K562 (cell line): ENCODE measurements at regions not wholly inside any gene's neighbourhood (a gene's known extent, or its start where the extent isn't known, plus 50 kb on each side); places are given as distances from the start of the nearest gene placed in this dataset.

Source experiments
- ATAC-seq: fragments of 200-7000 bp; cut with Tn5 transposase; 3 replicates; pipeline ENCODE4 v1.9.1; 2020; ENCODE audit warnings: moderate library complexity
- BruUV-seq: library from RNA; stranded (reverse); fragments of 400-500 nt; replicated peaks from 2 replicates; lab custom pipeline; 2021; lab: Mats Ljungman, UMichigan
- CTCF ChIA-PET: fragments of 300-600 bp; formaldehyde crosslinking; extraction: SDS; loops from one replicate; lab custom pipeline; 2021; ENCODE audit warnings: low intra/inter-chr PET ratio; lab: Yijun Ruan, JAX
- POLR2A ChIA-PET: fragments of 300-600, 350-650 bp; sonication (Branson Sonifier 250); formaldehyde crosslinking; extraction: SDS; loops from one replicate; lab custom pipeline; 2021; ENCODE audit warnings: antibody characterized with exemption, inconsistent platforms; lab: Yijun Ruan, JAX
- DNase-seq, 4 experiments: peaks; one replicate each; pipeline versions ENCODE4 v3.0.0 to v3.0.0-alpha.2; 2011 to 2018; ENCODE audit warnings: low spot score in 3 of 4, mixed read lengths in 3 of 4; ENCODE audit errors: extremely low read depth in 1 of 4
- FAIRE-seq: peaks from 2 replicates; lab custom pipeline; 2011; peaks lifted over from hg19 to GRCh38; lab: Jason Lieb, UNC
- H2AFZ ChIP-seq: 2 replicates; pipeline ENCODE4 v1.6.0; 2011; ENCODE audit warnings: low read depth, low read length, control low read depth, inconsistent platforms
- H3K27ac ChIP-seq: fragments of 200-600 bp; 3 replicates; pipeline ENCODE4 v1.8.0; 2011; ENCODE audit warnings: low read depth, mild to moderate bottlenecking, control low read depth, inconsistent platforms, low read length, moderate library complexity, mixed read lengths; ENCODE audit errors: extremely low read depth
- H3K27me3 ChIP-seq, 2 experiments: fragments of 300-600 bp in 1 of 2; 2 replicates in 1 of 2; 3 replicates in 1 of 2; pipeline versions ENCODE4 v1.6.0 to v1.8.0; 2011; ENCODE audit warnings: inconsistent platforms in 2 of 2, low read length in 2 of 2, mild to moderate bottlenecking in 1 of 2, mixed read lengths in 1 of 2, moderate library complexity in 1 of 2; ENCODE audit not compliant: control insufficient read depth in 2 of 2, insufficient read depth in 2 of 2
- H3K36me3 ChIP-seq: fragments of 300-600 bp; 3 replicates; pipeline ENCODE4 v1.8.0; 2011; ENCODE audit warnings: mild to moderate bottlenecking, low read length, inconsistent platforms; ENCODE audit not compliant: control insufficient read depth, insufficient read depth
- H3K4me1 ChIP-seq, 2 experiments: fragments of 200-600 bp in 1 of 2; replicated peaks in 1 of 2; 2 replicates in 1 of 2; 3 replicates in 1 of 2; pipeline versions ENCODE4 v1.5.1 to v1.8.0; 2011; ENCODE audit warnings: inconsistent platforms in 2 of 2, low read length in 2 of 2, mild to moderate bottlenecking in 1 of 2, mixed read lengths in 1 of 2, moderate library complexity in 1 of 2; ENCODE audit not compliant: control insufficient read depth in 2 of 2, insufficient read depth in 2 of 2
- H3K4me2 ChIP-seq: 2 replicates; pipeline ENCODE4 v1.6.1; 2011; ENCODE audit warnings: low read length, control low read depth, inconsistent platforms, mixed read lengths; ENCODE audit not compliant: insufficient read depth
- H3K4me3 ChIP-seq: fragments of 200-600 bp; sonication (generic), shearing (Covaris generic); 2 replicates; pipeline ENCODE4 v1.5.1; 2016; ENCODE audit warnings: control low read depth, inconsistent platforms
- H3K79me2 ChIP-seq: fragments of 200-600 bp; 3 replicates; pipeline ENCODE4 v1.8.0; 2011; ENCODE audit warnings: low read length, inconsistent platforms; ENCODE audit not compliant: control insufficient read depth, insufficient read depth
- H3K9ac ChIP-seq, 2 experiments: 2 replicates each; pipeline versions ENCODE4 v1.6.0 to v1.6.1; 2011; ENCODE audit warnings: low read depth in 2 of 2, low read length in 2 of 2, control low read depth in 1 of 2, inconsistent platforms in 1 of 2, mild to moderate bottlenecking in 1 of 2, mixed read lengths in 1 of 2; ENCODE audit not compliant: insufficient read depth in 1 of 2
- H3K9me1 ChIP-seq: one replicate; pipeline ENCODE4 v1.6.0; 2011; ENCODE audit warnings: inconsistent platforms, mild to moderate bottlenecking, low read length, moderate library complexity; ENCODE audit not compliant: control insufficient read depth, insufficient read depth
- H3K9me3 ChIP-seq: replicated peaks from 2 replicates; pipeline ENCODE4 v1.5.1; 2011; ENCODE audit warnings: low read depth, low read length, inconsistent platforms; ENCODE audit not compliant: control insufficient read depth, insufficient read depth
- H4K20me1 ChIP-seq: replicated peaks from 2 replicates; pipeline ENCODE4 v1.6.1; 2011; ENCODE audit warnings: low read length, inconsistent platforms, mixed read lengths; ENCODE audit not compliant: control insufficient read depth, insufficient read depth
- EP400 ChIP-seq: fragments of 450-650 bp; IDR thresholded peaks from 2 replicates; pipeline ENCODE4 v1.6.1; 2017; ENCODE audit warnings: antibody characterized with exemption, mild to moderate bottlenecking, moderate library complexity
- EZH2 ChIP-seq: IDR thresholded peaks from 2 replicates; pipeline ENCODE4 v1.6.1; 2012; ENCODE audit warnings: low read depth, mild to moderate bottlenecking, inconsistent platforms, low read length, borderline replicate concordance
- HDAC2 ChIP-seq: fragments of 450-650 bp; IDR thresholded peaks from 2 replicates; pipeline ENCODE4 v1.6.1; 2016; ENCODE audit warnings: mild to moderate bottlenecking
- KAT2B ChIP-seq: IDR thresholded peaks from one replicate; pipeline ENCODE4 v1.6.1; 2012; ENCODE audit warnings: low read depth, mild to moderate bottlenecking, control low read depth, inconsistent platforms, low read length, moderate library complexity
- KLF13 ChIP-seq: fragments of 450-650 bp; IDR thresholded peaks from 2 replicates; pipeline ENCODE4 v1.6.1; 2016; ENCODE audit warnings: missing genetic modification characterization, low read depth, mild to moderate bottlenecking, missing compliant biosample characterization, moderate library complexity, borderline replicate concordance
- LCOR ChIP-seq: sonication (generic); formaldehyde crosslinking; IDR thresholded peaks from 2 replicates; pipeline ENCODE4 v1.8.0; 2022; ENCODE audit warnings: mild to moderate bottlenecking, missing genetic modification reagents
- MAFG ChIP-seq: fragments of 450-650 bp; conservative IDR thresholded peaks from 2 replicates; pipeline ENCODE4 v1.6.1; 2016; ENCODE audit warnings: missing genetic modification characterization, missing compliant biosample characterization
- NBN ChIP-seq: fragments of 450-650 bp; IDR thresholded peaks from 2 replicates; pipeline ENCODE4 v1.6.1; 2016; ENCODE audit warnings: low read depth, mild to moderate bottlenecking
- NFIX ChIP-seq: fragments of 250-450 bp; sonication (Bioruptor Pico); IDR thresholded peaks from 2 replicates; pipeline ENCODE4 v1.4.0; 2020; ENCODE audit warnings: low read depth, mild to moderate bottlenecking, moderate library complexity
- NR1H2 ChIP-seq: sonication (generic); formaldehyde crosslinking; IDR thresholded peaks from 2 replicates; pipeline ENCODE4 v1.4.0; 2020; ENCODE audit warnings: mild to moderate bottlenecking, missing genetic modification reagents
- PHB ChIP-seq: fragments of 250-450 bp; sonication (Bioruptor Pico); IDR thresholded peaks from 2 replicates; pipeline ENCODE4 v1.5.0; 2021
- POLR2AphosphoS2 ChIP-seq: IDR thresholded peaks from 2 replicates; pipeline ENCODE4 v1.6.1; 2012; ENCODE audit warnings: low read length, improper control_type of control experiment
- RBFOX2 ChIP-seq: fragments of 200-400 bp; formaldehyde crosslinking; IDR thresholded peaks from 2 replicates; pipeline ENCODE4 v1.6.1; 2017; ENCODE audit warnings: low read depth, mild to moderate bottlenecking, low read length, moderate library complexity
- TGIF2 ChIP-seq: sonication (generic); formaldehyde crosslinking; IDR thresholded peaks from 2 replicates; pipeline ENCODE4 v1.8.1; 2022; ENCODE audit warnings: mild to moderate bottlenecking, missing genetic modification reagents, moderate library complexity
- ZKSCAN8 ChIP-seq: fragments of 200-800 bp; sonication (Bioruptor generic); IDR thresholded peaks from 2 replicates; pipeline ENCODE4 v1.6.1; 2016; ENCODE audit warnings: missing genetic modification characterization, missing compliant biosample characterization
- ZNF354B ChIP-seq: fragments of 250-450 bp; sonication (Bioruptor Pico); IDR thresholded peaks from 2 replicates; pipeline ENCODE4 v1.4.0; 2020
- ZNF830 ChIP-seq: fragments of 250-450 bp; sonication (Bioruptor Pico); IDR thresholded peaks from 2 replicates; pipeline ENCODE4 v1.5.0; 2021; ENCODE audit warnings: mild to moderate bottlenecking
- WGBS: fragments of 100-300 bp; shearing (Covaris generic); methylation state at CpG from one replicate; pipeline ENCODE4 v1.1.6; 2016; ENCODE audit warnings: low coverage, mixed read lengths; ENCODE audit not compliant: insufficient coverage; ENCODE audit errors: missing lambda C conversion rate; 5-methylcytosine and 5-hydroxymethylcytosine counted together
- in situ Hi-C: fragments of 300-500 bp; cut with MboI; formaldehyde crosslinking; loops from 4 replicates; pipeline ENCODE4 v1.15.0; 2018; ENCODE audit warnings: inconsistent platforms, mixed read lengths
- intact Hi-C: fragments of 100-400 bp; cut with micrococcal nuclease; formaldehyde crosslinking; loops from 2 replicates; pipeline ENCODE4 v1.14.2; 2022
- TF ChIP-seq, protein P1 (sequence below): IDR thresholded peaks from 2 replicates; pipeline ENCODE4 v1.6.1; 2012; ENCODE audit warnings: low read depth, low read length, improper control_type of control experiment, borderline replicate concordance
- TF ChIP-seq, protein P2 (sequence below): sonication (generic); formaldehyde crosslinking; IDR thresholded peaks from 2 replicates; pipeline ENCODE4 v1.9.0; 2022; ENCODE audit warnings: mild to moderate bottlenecking, missing genetic modification reagents
- TF ChIP-seq, protein P3 (sequence below): fragments of 450-650 bp; IDR thresholded peaks from 2 replicates; pipeline ENCODE4 v1.6.1; 2016; ENCODE audit warnings: mild to moderate bottlenecking

DNA sequence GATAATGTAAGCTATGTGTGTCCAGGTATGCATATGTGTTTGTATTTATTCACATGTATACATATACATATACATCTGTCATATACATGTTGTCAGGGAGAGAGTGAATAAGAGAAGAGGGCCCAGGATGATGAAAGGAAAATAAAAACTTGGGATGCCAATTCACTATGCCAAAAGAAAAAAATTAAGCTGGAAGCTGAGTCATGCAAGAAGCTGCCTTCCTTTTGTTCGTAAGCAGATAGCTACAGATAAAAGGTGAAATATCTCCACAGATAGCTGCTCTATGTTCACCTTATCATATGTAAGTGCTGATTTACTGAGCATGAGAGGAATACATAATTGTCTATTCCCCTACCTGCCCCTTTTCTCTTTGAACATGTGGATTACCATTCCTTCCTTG lies 579.9 kb downstream of the EPM2A start:
- CTCF ChIA-PET: no interaction called here
- 4% methylated on average over 1 of the region's 1 CpG for WGBS
- H3K27me3 ChIP-seq: no peaks in the 10 kb centered on the region
- H3K9me3 ChIP-seq: no peaks in the 10 kb centered on the region
- H3K4me1 ChIP-seq: no peaks in the 10 kb centered on the region
- in situ Hi-C loops: no loop called here
- no peaks in the 10 kb centered on the region for H4K20me1 ChIP-seq
- H3K27ac ChIP-seq: no peak overlapping the region
- no peak overlapping the region for H3K4me2 ChIP-seq
- no peak overlapping the region for H3K9ac ChIP-seq
- intact Hi-C loops: no loop called here
- no peak for FAIRE-seq
- no peak overlapping the region for H3K4me3 ChIP-seq
- no peak for ATAC-seq
- no peaks in the 10 kb centered on the region for H3K36me3 ChIP-seq
- no peaks in the 10 kb centered on the region for H3K79me2 ChIP-seq
- TF ChIP-seq NR1H2 (CRISPR knock-in tag): no peak
- TF ChIP-seq POLR2AphosphoS2: no peak
- TF ChIP-seq, protein P1, sequence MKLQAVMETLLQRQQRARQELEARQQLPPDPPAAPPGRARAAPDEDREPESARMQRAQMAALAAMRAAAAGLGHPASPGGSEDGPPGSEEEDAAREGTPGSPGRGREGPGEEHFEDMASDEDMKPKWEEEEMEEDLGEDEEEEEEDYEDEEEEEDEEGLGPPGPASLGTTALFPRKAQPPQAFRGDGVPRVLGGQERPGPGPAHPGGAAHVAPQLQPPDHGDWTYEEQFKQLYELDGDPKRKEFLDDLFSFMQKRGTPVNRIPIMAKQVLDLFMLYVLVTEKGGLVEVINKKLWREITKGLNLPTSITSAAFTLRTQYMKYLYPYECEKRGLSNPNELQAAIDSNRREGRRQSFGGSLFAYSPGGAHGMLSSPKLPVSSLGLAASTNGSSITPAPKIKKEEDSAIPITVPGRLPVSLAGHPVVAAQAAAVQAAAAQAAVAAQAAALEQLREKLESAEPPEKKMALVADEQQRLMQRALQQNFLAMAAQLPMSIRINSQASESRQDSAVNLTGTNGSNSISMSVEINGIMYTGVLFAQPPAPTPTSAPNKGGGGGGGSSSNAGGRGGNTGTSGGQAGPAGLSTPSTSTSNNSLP: no peak
- TF ChIP-seq MAFG: no peak
- TF ChIP-seq RBFOX2: no peak
- TF ChIP-seq KAT2B: no peak
- no peak for TF ChIP-seq LCOR (CRISPR knock-in tag)
- no peak for TF ChIP-seq ZNF830 (CRISPR knock-in tag)
- TF ChIP-seq, protein P2, sequence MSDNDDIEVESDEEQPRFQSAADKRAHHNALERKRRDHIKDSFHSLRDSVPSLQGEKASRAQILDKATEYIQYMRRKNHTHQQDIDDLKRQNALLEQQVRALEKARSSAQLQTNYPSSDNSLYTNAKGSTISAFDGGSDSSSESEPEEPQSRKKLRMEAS (CRISPR knock-in tag): no peak
- TF ChIP-seq KLF13 (tag): no peak
- TF ChIP-seq, protein P3, sequence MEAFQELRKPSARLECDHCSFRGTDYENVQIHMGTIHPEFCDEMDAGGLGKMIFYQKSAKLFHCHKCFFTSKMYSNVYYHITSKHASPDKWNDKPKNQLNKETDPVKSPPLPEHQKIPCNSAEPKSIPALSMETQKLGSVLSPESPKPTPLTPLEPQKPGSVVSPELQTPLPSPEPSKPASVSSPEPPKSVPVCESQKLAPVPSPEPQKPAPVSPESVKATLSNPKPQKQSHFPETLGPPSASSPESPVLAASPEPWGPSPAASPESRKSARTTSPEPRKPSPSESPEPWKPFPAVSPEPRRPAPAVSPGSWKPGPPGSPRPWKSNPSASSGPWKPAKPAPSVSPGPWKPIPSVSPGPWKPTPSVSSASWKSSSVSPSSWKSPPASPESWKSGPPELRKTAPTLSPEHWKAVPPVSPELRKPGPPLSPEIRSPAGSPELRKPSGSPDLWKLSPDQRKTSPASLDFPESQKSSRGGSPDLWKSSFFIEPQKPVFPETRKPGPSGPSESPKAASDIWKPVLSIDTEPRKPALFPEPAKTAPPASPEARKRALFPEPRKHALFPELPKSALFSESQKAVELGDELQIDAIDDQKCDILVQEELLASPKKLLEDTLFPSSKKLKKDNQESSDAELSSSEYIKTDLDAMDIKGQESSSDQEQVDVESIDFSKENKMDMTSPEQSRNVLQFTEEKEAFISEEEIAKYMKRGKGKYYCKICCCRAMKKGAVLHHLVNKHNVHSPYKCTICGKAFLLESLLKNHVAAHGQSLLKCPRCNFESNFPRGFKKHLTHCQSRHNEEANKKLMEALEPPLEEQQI: no peak
- no peak for TF ChIP-seq EP400
- TF ChIP-seq HDAC2: no peak
- no peak for TF ChIP-seq NFIX (CRISPR knock-in tag)
- TF ChIP-seq PHB (CRISPR knock-in tag): no peak
- no peak for TF ChIP-seq ZKSCAN8
- TF ChIP-seq EZH2: no peak
- TF ChIP-seq NBN: no peak
- no peak for TF ChIP-seq TGIF2 (CRISPR knock-in tag)
- TF ChIP-seq ZNF354B (CRISPR knock-in tag): no peak
- no peaks in the 10 kb centered on the region for H3K9me1 ChIP-seq
- no TSS peak for BruUV-seq
- no peak for DNase-seq
- POLR2A ChIA-PET: no interaction called here
- H2AFZ ChIP-seq: no peak overlapping the region
